GM19468 (cell line): ENCODE measurements at regions not wholly inside any gene's neighbourhood (a gene's known extent, or its start where the extent isn't known, plus 50 kb on each side); places are given as distances from the start of the nearest gene placed in this dataset.
"Not testable (repeated sequence)": the region's sequence is repeated elsewhere in the genome, so short reads cannot be mapped to it uniquely, and the experiment has no call there.

Experiments
- ATAC-seq: cut with Tn5 transposase; IDR thresholded peaks from one replicate; pipeline ENCODE4 v1.9.1; 2021; ENCODE audit warnings: mild to moderate bottlenecking, moderate library complexity, moderate number of reproducible peaks; ENCODE audit not compliant: unreplicated experiment; ENCODE audit errors: extremely low read depth

GRCh38 chrX:46044486-46044885 is 500.7 kb downstream of the ZNF674 start:
- ATAC-seq: no peak

GRCh38 chrX:46040001-46040400 is 505.2 kb downstream of the ZNF674 start:
- ATAC-seq: no peak

GRCh38 chrX:46039526-46039925 is 505.7 kb downstream of the ZNF674 start:
- ATAC-seq: no peak

- ATAC-seq: no peak
Measured at GRCh38 chrX:46036508-46036907, 508.7 kb downstream of the ZNF674 start.

GRCh38 chrX:46034868-46035267 is 510.4 kb downstream of the ZNF674 start:
- ATAC-seq: no peak

GRCh38 chrX:46029777-46030176 is 515.4 kb downstream of the ZNF674 start:
- ATAC-seq: no peak

- ATAC-seq: no peak
Measured at GRCh38 chrX:46016296-46016695, 528.9 kb downstream of the ZNF674 start.

GRCh38 chrX:46015653-46016052 is 529.6 kb downstream of the ZNF674 start:
- ATAC-seq: no peak

GRCh38 chrX:45992402-45993123 is 552.7 kb downstream of the ZNF674 start:
- ATAC-seq: no peak

- no peak for ATAC-seq
Measured at GRCh38 chrX:45986971-45987370, 558.2 kb downstream of the ZNF674 start.

GRCh38 chrX:45986081-45986480 is 559.1 kb downstream of the ZNF674 start:
- no peak for ATAC-seq

- not testable (repeated sequence) for ATAC-seq
Measured at GRCh38 chrX:45982958-45983727, 562.1 kb downstream of the ZNF674 start.

- ATAC-seq: no peak
Measured at GRCh38 chrX:45980726-45981125, 564.5 kb downstream of the ZNF674 start.

GRCh38 chrX:45975633-45976032 is 569.6 kb downstream of the ZNF674 start:
- ATAC-seq: no peak

GRCh38 chrX:45972636-45973035 is 572.6 kb downstream of the ZNF674 start:
- no peak for ATAC-seq

GRCh38 chrX:45959567-45959966 is 585.7 kb downstream of the ZNF674 start:
- ATAC-seq: no peak

- no peak for ATAC-seq
Measured at GRCh38 chrX:45956191-45956870, 588.9 kb downstream of the ZNF674 start.

GRCh38 chrX:45955661-45956060 is 589.6 kb downstream of the ZNF674 start:
- ATAC-seq: no peak

GRCh38 chrX:45954026-45954425 is 591.2 kb downstream of the ZNF674 start:
- ATAC-seq: no peak

- ATAC-seq: no peak
Measured at GRCh38 chrX:45952030-45952429, 593.2 kb downstream of the ZNF674 start.

- ATAC-seq: no peak
Measured at GRCh38 chrX:45935408-45935807, 609.8 kb downstream of the ZNF674 start.
